ENCODE measurements at regions not wholly inside any gene's neighbourhood (a gene's known extent, or its start where the extent isn't known, plus 50 kb on each side); places are given as distances from the start of the nearest gene placed in this dataset.
"Not testable (repeated sequence)": the region's sequence is repeated elsewhere in the genome, so short reads cannot be mapped to it uniquely, and the experiment has no call there.

DNA sequence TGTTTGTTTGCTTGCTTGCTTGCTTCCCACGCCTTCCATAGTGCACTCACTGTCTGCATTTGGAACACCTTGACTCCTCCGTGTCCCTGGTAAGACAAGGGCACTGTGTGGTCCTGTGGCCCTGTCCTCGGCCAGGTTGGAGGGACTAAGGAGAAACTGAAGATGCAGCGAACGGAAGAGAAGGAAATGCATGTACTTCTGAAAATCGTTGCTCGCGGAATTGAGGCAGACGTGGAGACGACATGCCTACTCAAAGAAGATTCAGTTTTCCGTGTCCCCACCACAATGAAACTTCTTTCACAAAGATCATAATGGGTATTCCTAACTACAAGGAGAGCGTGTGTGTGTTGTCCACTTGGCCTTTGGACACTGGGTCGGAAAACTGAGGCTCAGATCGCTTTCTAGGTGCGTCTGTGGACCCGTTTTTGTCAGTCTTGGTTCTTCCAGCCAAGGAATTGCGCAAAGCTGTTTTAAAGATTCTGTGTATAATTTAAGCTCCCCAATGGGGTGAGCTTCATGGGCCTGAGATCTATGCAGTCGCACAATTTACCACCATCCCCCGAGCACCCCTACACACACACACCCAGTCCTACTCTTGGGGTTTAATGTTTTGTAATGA is 120.4 kb upstream of the ZNF184 start:
- ATAC-seq (no peak), DNase-seq (no peak)
- peaks cover 0 to 10% (median 0%) of the 10 kb centered on the region in 9 donors for H3K4me1 ChIP-seq
- H3K27ac ChIP-seq = no peak overlapping the region
- intact Hi-C loops (cut with DNase I) = no loop called here
- H3K36me3 ChIP-seq = no peaks in the 10 kb centered on the region
- TF ChIP-seq CTCF (IDR thresholded peaks at IDR 0.05) = no peak
- H3K27me3 ChIP-seq = peaks cover 10 to 100% (median 88%) of the 10 kb centered on the region in 7 donors
- H3K9me3 ChIP-seq = no peaks in the 10 kb centered on the region
- 9 to 13% methylated on average over 19 of the region's 19 CpGs for WGBS, 2 donors
- H3K4me3 ChIP-seq = no peak overlapping the region

- H3K9me3 ChIP-seq = no peaks in the 10 kb centered on the region
- H3K27ac ChIP-seq = no peak overlapping the region
- ATAC-seq (no peak), DNase-seq (no peak)
- TF ChIP-seq CTCF (IDR thresholded peaks at IDR 0.05) = no peak
- H3K36me3 ChIP-seq = no peaks in the 10 kb centered on the region
- peak overlapping the region in 1 of 10 donors; percentile 16 for H3K4me3 ChIP-seq
- 0 to 3% methylated on average over 22 of the region's 22 CpGs for WGBS, 2 donors
- peaks cover 10 to 99% (median 86%) of the 10 kb centered on the region in 7 donors for H3K27me3 ChIP-seq
- H3K4me1 ChIP-seq = peaks cover 0 to 10% (median 0%) of the 10 kb centered on the region in 9 donors
- intact Hi-C loops (cut with DNase I) = no loop called here
Measured at GRCh38 chr6:27592481-27593199, 119.7 kb upstream of the ZNF184 start.

DNA sequence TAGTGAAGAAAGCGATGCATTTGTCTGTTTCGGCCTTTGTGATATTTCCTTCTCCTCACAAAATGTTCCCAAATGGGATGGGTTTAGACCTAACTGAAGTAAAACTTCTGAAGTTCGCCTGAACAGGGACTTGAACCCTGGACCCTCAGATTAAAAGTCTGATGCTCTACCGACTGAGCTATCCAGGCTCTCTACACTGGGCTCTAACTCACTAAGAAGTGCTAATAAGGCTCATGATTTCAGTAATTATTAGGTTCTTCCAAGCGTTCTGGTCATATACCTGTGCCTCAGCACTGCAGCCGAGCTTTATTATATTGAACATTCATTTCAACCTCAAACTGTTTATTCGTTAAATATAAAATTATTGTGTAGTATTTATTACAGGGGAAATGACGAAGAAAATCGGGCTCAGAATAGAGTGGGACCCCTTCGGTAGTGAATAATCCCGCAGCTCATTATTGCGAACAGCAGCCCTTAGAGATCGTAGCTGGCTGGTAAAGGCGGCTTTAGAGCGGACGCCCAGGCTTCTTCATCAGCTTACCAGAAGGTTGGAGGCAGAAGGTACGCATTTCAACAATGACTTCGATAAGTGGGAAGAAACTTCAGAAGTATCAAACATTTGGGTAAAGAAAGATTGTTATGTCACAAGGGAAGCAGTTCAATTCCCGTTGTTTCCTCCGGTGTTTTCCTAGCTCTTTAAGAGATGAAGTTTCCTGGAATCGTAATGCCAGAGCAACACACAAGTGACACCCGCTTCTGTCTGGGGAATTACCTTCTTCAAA is 119.0 kb upstream of the ZNF184 start:
- H3K27ac ChIP-seq = no peak overlapping the region
- H3K4me3 ChIP-seq = peak overlapping the region in 1 of 10 donors; percentile 16
- no peaks in the 10 kb centered on the region for H3K9me3 ChIP-seq
- intact Hi-C loops (cut with DNase I) = no loop called here
- peaks cover 10 to 99% (median 85%) of the 10 kb centered on the region in 7 donors for H3K27me3 ChIP-seq
- TF ChIP-seq CTCF (IDR thresholded peaks at IDR 0.05) = no peak
- DNase-seq (no peak), ATAC-seq (no peak)
- H3K36me3 ChIP-seq = no peaks in the 10 kb centered on the region
- peaks cover 0 to 10% (median 0%) of the 10 kb centered on the region in 9 donors for H3K4me1 ChIP-seq
- 5 to 7% methylated on average over 22 of the region's 22 CpGs for WGBS, 2 donors

GRCh38 chr6:27585316-27585715 is 112.4 kb upstream of the ZNF184 start:
- WGBS, 2 donors = 86% methylated on average over 11 of the region's 11 CpGs
- H3K27me3 ChIP-seq = peaks cover 1 to 93% (median 74%) of the 10 kb centered on the region in 7 donors
- not testable (repeated sequence) for ATAC-seq

More at GRCh38 chr6:27585316-27585715, 112.4 kb upstream of the ZNF184 start:
- not testable (repeated sequence) for H3K9me3 ChIP-seq, H3K4me3 ChIP-seq, H3K4me1 ChIP-seq, H3K36me3 ChIP-seq, DNase-seq, H3K27ac ChIP-seq
- intact Hi-C loops (cut with DNase I) = loop anchor here in 1 of 10 donors (5.0 kb wide), 1 partner anchor 943 kb away; no protein-coding TSS in a partner anchor

All from heart right ventricle (tissue), 16 donors.